Stimulated activated effector memory CD8-positive, alpha-beta T cell treated with anti-CD3 and anti-CD28 coated beads, Interleukin-12 subunit alpha, Interleukin-12 subunit beta, amount 100 ng/mL, for 72 hours (primary cell): ENCODE measurements at regions not wholly inside any gene's neighbourhood (a gene's known extent, or its start where the extent isn't known, plus 50 kb on each side); places are given as distances from the start of the nearest gene placed in this dataset.
"Not testable (repeated sequence)": the region's sequence is repeated elsewhere in the genome, so short reads cannot be mapped to it uniquely, and the experiment has no call there.

Experiments
- ATAC-seq: fragments of 150-1000 bp; cut with Tn5 transposase; 2 replicates; pipeline ENCODE4 v1.10.0; 2021
- DNase-seq, 2 donors: peaks; one replicate each; pipeline ENCODE4 v3.0.0; 2021 to 2022; ENCODE audit warnings: low spot score in 2 of 2
- H3K27ac Mint-ChIP-seq: one replicate; pipeline ENCODE4 v1.8.0; 2022; ENCODE audit warnings: mild to moderate bottlenecking, mixed read lengths
- H3K36me3 Mint-ChIP-seq: one replicate; pipeline ENCODE4 v1.8.0; 2022; ENCODE audit warnings: mild to moderate bottlenecking, mixed read lengths
- H3K4me1 Mint-ChIP-seq: one replicate; pipeline ENCODE4 v1.8.0; 2022; ENCODE audit warnings: mixed read lengths
- H3K4me3 Mint-ChIP-seq: one replicate; pipeline ENCODE4 v1.8.0; 2022; ENCODE audit warnings: mild to moderate bottlenecking, mixed read lengths
- H3K9me3 Mint-ChIP-seq: one replicate; pipeline ENCODE4 v1.8.0; 2022; ENCODE audit warnings: mixed read lengths

DNA sequence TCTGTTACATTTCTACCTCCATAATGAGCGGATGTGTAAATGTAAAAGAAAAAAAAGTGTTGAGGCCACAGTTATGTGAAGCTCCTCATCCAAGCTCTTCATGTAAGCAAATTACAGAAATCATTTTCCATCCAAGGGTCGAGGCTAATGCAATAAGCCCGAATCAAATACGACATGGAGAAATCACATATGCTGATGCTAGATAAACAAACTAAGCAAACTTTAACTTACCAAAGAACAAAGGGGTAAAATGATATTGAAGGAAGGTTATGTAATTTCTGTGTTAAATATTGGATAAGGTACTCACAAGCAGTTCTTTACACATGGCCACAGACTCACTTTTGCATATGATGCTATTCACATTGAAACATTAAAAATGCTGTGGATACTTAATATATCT lies 310.2 kb upstream of the ID2 start:
- ATAC-seq (no peak), DNase-seq (no peak)
- H3K4me3 Mint-ChIP-seq: no peak overlapping the region
- H3K36me3 Mint-ChIP-seq: no peaks in the 10 kb centered on the region
- no peaks in the 10 kb centered on the region for H3K9me3 Mint-ChIP-seq
- H3K27ac Mint-ChIP-seq: no peak overlapping the region
- H3K4me1 Mint-ChIP-seq: peaks cover 17% of the 10 kb centered on the region

DNA sequence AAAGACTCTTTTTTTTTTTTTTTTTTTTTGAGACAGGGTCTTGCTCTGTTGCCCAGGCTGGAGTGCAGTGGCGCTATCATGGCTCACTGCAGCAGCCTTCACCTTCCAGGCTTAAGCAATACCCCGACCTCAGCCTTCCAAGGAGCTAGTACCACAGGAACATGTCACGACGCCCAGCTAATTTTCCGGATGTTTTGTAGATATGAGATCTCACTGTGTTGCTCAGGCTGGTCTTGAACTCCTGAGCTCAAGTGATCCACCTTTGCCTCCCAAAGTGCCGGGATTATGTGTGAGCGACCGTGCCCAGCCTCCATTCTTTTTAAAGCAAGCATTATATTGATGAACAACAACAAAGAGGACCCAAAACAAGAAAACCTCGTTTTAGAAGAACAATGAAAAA lies 307.1 kb upstream of the ID2 start:
- Mint-ChIP-seq H3K36me3 (peaks cover 12% of the 10 kb centered on the region), H3K27ac (no peak overlapping the region), H3K4me1 (peaks cover 44% of the 10 kb centered on the region), H3K9me3 (no peaks in the 10 kb centered on the region), H3K4me3 (no peak overlapping the region)
- ATAC-seq (no peak), DNase-seq (no peak)

GRCh38 chr2:8376603-8377410 lies 305.0 kb upstream of the ID2 start:
- DNase-seq (no peak), ATAC-seq (peak; percentile 87)
- Mint-ChIP-seq H3K4me1 (peaks cover 38% of the 10 kb centered on the region), H3K27ac (peak overlapping the region; percentile 74), H3K4me3 (peak overlapping the region; percentile 58), H3K9me3 (no peaks in the 10 kb centered on the region), H3K36me3 (peaks cover 19% of the 10 kb centered on the region)

- Mint-ChIP-seq H3K4me3 (peak overlapping the region; percentile 58), H3K4me1 (peaks cover 39% of the 10 kb centered on the region), H3K27ac (peak overlapping the region; percentile 74), H3K9me3 (no peaks in the 10 kb centered on the region), H3K36me3 (peaks cover 23% of the 10 kb centered on the region)
- ATAC-seq (peak; percentile 80), DNase-seq (no peak)
Observed at GRCh38 chr2:8378016-8378810, 303.6 kb upstream of the ID2 start.

DNA sequence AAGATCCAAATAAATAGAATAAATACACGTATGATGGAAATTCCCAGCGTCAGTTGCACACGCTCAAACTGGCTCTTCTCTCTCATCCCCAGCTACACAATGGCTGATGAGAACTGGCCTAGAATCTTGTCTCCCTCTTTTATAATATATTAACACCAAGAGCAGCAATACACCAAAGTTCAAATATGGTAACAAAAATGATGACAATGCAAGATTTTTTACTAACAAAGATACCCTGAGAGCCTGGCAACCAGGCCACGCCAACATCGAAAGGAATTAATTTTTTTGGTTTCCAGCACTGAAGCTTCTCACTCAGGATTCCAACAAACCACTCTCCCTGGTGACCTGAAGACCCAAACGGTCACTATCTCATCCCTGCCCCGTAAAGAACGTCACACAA lies 302.7 kb upstream of the ID2 start:
- H3K4me3 Mint-ChIP-seq: peak overlapping the region; percentile 58
- H3K27ac Mint-ChIP-seq: peak overlapping the region; percentile 74
- DNase-seq: no peak
- H3K9me3 Mint-ChIP-seq: no peaks in the 10 kb centered on the region
- peaks cover 23% of the 10 kb centered on the region for H3K36me3 Mint-ChIP-seq
- peaks cover 47% of the 10 kb centered on the region for H3K4me1 Mint-ChIP-seq
- no peak for ATAC-seq

DNA sequence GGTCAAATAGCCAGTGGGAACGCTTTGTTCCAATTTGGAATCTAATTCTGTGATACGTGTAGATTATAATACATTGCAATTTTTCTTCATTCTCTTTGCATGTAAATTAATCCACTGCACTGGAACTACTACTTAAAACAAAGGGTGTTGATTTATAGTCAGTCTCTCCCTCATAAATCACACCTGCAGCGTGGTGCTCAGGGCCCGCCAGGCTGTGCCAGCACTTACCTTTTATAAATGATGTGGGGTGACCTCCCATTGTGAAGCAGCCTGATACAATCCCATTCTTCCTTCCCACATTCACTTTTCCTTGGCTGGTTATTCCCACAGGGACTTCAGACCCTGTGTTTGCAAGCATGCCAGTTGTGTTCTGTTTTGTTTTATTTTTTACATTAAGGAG lies 302.3 kb upstream of the ID2 start:
- Mint-ChIP-seq H3K36me3 (peaks cover 23% of the 10 kb centered on the region), H3K4me3 (peak overlapping the region; percentile 58), H3K27ac (peak overlapping the region; percentile 74), H3K4me1 (peaks cover 51% of the 10 kb centered on the region), H3K9me3 (no peaks in the 10 kb centered on the region)
- DNase-seq (no peak), ATAC-seq (no peak)

GRCh38 chr2:8380026-8380425 lies 301.8 kb upstream of the ID2 start:
- H3K9me3 Mint-ChIP-seq: no peaks in the 10 kb centered on the region
- no peak for ATAC-seq

GRCh38 chr2:8380566-8380965 lies 301.3 kb upstream of the ID2 start:
- Mint-ChIP-seq H3K4me1 (peaks cover 51% of the 10 kb centered on the region), H3K36me3 (peaks cover 23% of the 10 kb centered on the region)

More at GRCh38 chr2:8380026-8380425, 301.8 kb upstream of the ID2 start:
- H3K27ac Mint-ChIP-seq: peak overlapping the region; percentile 74
- peak overlapping the region; percentile 58 for H3K4me3 Mint-ChIP-seq
- no peak for DNase-seq
- H3K4me1 Mint-ChIP-seq: peaks cover 51% of the 10 kb centered on the region
- peaks cover 23% of the 10 kb centered on the region for H3K36me3 Mint-ChIP-seq

DNA sequence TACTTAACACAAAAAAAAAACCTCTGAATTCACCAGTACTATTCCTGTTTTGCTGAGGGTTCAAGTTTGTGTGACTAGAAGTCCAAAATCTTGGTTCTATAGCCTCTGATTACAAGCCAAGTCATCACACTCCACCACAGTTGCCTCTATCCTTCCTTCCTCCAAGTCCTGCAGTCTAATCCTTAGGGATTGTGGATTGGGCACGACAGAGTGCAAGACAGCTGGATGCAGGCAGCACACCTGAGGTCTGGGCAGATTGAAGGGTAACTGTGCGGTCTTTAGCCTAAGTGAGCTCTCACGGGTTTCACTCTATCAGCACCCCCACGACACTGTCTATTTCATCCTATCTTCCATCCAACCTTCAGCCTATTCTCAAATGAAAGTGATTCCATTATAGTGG lies 299.4 kb upstream of the ID2 start:
- H3K9me3 Mint-ChIP-seq: no peaks in the 10 kb centered on the region
- peaks cover 41% of the 10 kb centered on the region for H3K4me1 Mint-ChIP-seq
- DNase-seq (no peak), ATAC-seq (no peak)
- H3K36me3 Mint-ChIP-seq: peaks cover 28% of the 10 kb centered on the region
- H3K4me3 Mint-ChIP-seq: no peak overlapping the region
- H3K27ac Mint-ChIP-seq: no peak overlapping the region

More at GRCh38 chr2:8380566-8380965, 301.3 kb upstream of the ID2 start:
- no peak overlapping the region for H3K4me3 Mint-ChIP-seq
- DNase-seq: no peak
- ATAC-seq: no peak
- H3K9me3 Mint-ChIP-seq: no peaks in the 10 kb centered on the region
- peak overlapping the region; percentile 74 for H3K27ac Mint-ChIP-seq

DNA sequence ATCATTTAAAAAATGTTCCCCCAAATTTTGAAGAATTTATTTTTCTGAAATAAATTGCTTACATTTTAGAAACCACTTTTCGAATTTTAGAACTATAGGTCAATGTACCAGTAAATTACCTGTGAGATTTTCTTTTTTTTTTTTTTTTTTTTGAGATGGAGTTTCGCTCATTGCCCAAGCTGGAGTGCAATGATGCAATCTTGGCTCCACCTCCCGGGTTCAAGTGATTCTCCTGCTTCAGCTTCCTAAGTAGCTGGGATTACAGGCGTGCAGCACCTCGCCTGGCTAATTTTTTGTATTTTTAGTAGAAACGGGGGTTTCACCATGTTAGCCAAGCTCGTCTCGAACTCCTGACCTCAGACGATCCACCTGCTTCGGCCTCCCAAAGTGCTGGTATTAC lies 295.1 kb upstream of the ID2 start:
- H3K27ac Mint-ChIP-seq, H3K9me3 Mint-ChIP-seq, DNase-seq, ATAC-seq, H3K4me3 Mint-ChIP-seq: not testable (repeated sequence)
- Mint-ChIP-seq H3K4me1 (peaks cover 19% of the 10 kb centered on the region), H3K36me3 (peaks cover 19% of the 10 kb centered on the region)

GRCh38 chr2:8388781-8389180 lies 293.1 kb upstream of the ID2 start:
- Mint-ChIP-seq H3K4me3 (no peak overlapping the region), H3K36me3 (peaks cover 26% of the 10 kb centered on the region)
- ATAC-seq: no peak

GRCh38 chr2:8389431-8390108 lies 292.3 kb upstream of the ID2 start:
- DNase-seq (no peak), ATAC-seq (no peak)
- Mint-ChIP-seq H3K27ac (no peak overlapping the region), H3K4me3 (no peak overlapping the region), H3K9me3 (no peaks in the 10 kb centered on the region), H3K4me1 (peaks cover 13% of the 10 kb centered on the region), H3K36me3 (peaks cover 26% of the 10 kb centered on the region)

More at GRCh38 chr2:8388781-8389180, 293.1 kb upstream of the ID2 start:
- Mint-ChIP-seq H3K4me1 (peaks cover 20% of the 10 kb centered on the region), H3K9me3 (no peaks in the 10 kb centered on the region), H3K27ac (no peak overlapping the region)
- no peak for DNase-seq

DNA sequence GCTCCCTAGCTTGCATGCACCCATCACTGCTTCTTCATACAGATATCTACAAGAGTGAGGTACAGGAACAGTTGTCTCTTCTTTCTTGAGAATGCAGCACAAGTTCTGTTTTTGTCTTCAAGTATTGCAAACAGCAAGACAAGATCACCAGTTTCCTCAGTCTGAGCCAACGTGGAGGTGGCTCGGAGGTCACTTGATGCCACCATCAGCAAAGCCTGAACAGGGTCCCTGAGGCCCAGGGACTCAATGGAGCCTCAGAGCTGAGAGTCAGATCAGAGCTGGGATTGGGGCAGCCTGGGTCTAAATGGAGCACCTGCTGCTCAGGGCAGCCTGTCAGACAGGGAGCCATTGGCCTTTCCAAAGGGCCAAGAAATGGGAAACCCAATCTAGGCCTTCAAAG lies 290.7 kb upstream of the ID2 start:
- Mint-ChIP-seq H3K9me3 (no peaks in the 10 kb centered on the region), H3K27ac (peak overlapping the region; percentile 17), H3K36me3 (peaks cover 25% of the 10 kb centered on the region), H3K4me1 (peaks cover 23% of the 10 kb centered on the region), H3K4me3 (no peak overlapping the region)
- no peak for ATAC-seq
- DNase-seq: no peak

DNA sequence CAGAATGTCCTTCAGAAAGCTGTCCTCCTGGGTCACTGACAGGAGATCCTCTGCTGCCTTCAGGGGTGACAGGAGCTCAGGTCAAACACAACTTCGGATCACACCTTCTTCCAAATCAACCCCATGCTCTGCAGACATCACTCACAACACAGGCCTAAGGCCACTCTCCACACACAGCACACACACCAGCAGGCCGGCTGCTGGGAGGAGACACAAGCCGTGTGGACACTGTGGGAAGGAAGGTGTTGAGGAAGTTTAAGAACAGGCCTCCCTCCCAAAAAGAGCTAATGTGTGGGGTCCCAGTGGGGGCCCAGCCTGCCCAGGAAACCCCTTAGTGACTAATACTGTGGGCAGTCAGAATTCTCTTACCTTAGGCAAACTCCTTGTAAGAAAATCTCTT lies 290.3 kb upstream of the ID2 start:
- Mint-ChIP-seq H3K27ac (no peak overlapping the region), H3K4me3 (no peak overlapping the region), H3K36me3 (peaks cover 21% of the 10 kb centered on the region), H3K4me1 (peaks cover 23% of the 10 kb centered on the region), H3K9me3 (no peaks in the 10 kb centered on the region)
- no peak for ATAC-seq
- DNase-seq: no peak

DNA sequence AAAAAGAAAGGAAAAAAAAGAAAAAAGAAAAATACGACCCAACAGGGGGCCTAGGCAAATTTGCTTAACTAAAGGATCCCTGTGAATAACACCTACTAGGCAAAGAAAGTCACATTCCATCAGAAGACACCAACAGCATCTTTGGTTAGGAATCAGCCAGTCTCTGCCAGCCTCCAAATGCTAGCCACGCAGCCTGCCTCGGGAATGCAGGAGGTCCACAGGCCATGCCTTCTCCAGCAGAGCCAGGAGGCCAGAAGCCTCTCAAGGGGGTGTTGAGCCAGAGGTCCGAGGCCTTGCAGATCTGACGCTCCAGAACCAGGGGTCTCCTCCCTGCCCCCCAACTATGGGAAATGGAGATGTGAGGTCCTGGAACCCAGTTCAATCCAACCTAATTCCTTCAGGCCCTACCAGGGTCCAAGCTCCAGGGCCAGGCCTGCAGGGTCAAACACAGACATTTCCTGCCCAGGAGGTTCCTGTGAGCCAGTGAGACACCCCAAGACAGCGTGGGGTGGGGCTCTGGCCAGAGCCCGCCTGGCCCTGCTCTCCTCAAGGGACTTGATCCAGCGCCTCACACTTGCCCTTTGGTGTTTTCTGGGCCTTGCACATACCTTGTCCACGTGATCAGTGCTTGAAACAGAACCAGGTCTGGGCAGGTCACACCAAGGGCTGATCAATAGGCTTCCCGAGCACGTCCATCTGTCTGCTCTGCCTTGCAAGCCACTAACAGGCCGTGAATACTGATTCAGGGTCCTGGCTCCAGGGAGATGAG lies 289.6 kb upstream of the ID2 start:
- Mint-ChIP-seq H3K4me3 (no peak overlapping the region), H3K9me3 (no peaks in the 10 kb centered on the region), H3K36me3 (peaks cover 19% of the 10 kb centered on the region), H3K4me1 (peaks cover 25% of the 10 kb centered on the region), H3K27ac (peak overlapping the region; percentile 43)
- no peak for ATAC-seq
- no peak for DNase-seq
